Mucosa of descending colon (tissue), 3 donors: ENCODE measurements at regions not wholly inside any gene's neighbourhood (a gene's known extent, or its start where the extent isn't known, plus 50 kb on each side); places are given as distances from the start of the nearest gene placed in this dataset.
A peak's percentile ranks its signal among the peaks of the same experiment; 100 is the strongest.

Experiments
- ATAC-seq: fragments of 200-7000 bp; cut with Tn5 transposase; one replicate; pipeline ENCODE4 v1.9.1; 2020; ENCODE audit warnings: mild to moderate bottlenecking, moderate library complexity
- DNase-seq, 3 donors: peaks; one replicate each; pipeline ENCODE4 v3.0.0-alpha.2; 2020
- H3K36me3 ChIP-seq: fragments of 200-600 bp; one replicate; pipeline ENCODE4 v1.8.0; 2021; ENCODE audit warnings: low read depth, mild to moderate bottlenecking
- H3K4me1 ChIP-seq: fragments of 200-600 bp; one replicate; pipeline ENCODE4 v1.8.0; 2021; ENCODE audit warnings: low read depth, mild to moderate bottlenecking
- H3K4me3 ChIP-seq: fragments of 200-600 bp; one replicate; pipeline ENCODE4 v1.8.0; 2021; ENCODE audit warnings: mild to moderate bottlenecking
- H3K9me3 ChIP-seq: fragments of 200-600 bp; one replicate; pipeline ENCODE4 v1.8.0; 2021; ENCODE audit warnings: mild to moderate bottlenecking
- CTCF ChIP-seq: fragments of 200-600 bp; IDR thresholded peaks from one replicate; pipeline ENCODE4 v1.8.0; 2022; ENCODE audit warnings: antibody characterized with exemption, mild to moderate bottlenecking
- intact Hi-C, 2 donors: fragments of 100-400 bp; cut with DNase I in 1 of 2; cut with micrococcal nuclease in 1 of 2; formaldehyde crosslinking; loops; one replicate each; pipeline versions ENCODE4 v1.11.0 to v1.11.1; 2022; cut with DNase I, micrococcal nuclease
- donor health status: DM: no; HTN: no; CAD: no; lungs with moderate emphysema.
- donor health status: DM: no; HTN: no; CAD: no.
- donor health status: DM: no; HTN: yes; CAD: no.

GRCh38 chr11:119832202-119832935 lies 103.4 kb upstream of the NECTIN1 start:
- peaks cover 5% of the 10 kb centered on the region for H3K4me1 ChIP-seq
- intact Hi-C loops = no loop called here
- no peaks in the 10 kb centered on the region for H3K36me3 ChIP-seq
- no peak for TF ChIP-seq CTCF
- ATAC-seq = peak; percentile 96
- no peak overlapping the region for H3K4me3 ChIP-seq
- no peaks in the 10 kb centered on the region for H3K9me3 ChIP-seq
- peak; percentile 78 to 79 (median 78) for DNase-seq

GRCh38 chr11:119831011-119831410 lies 102.0 kb upstream of the NECTIN1 start:
- DNase-seq = no peak
- no peak overlapping the region for H3K4me3 ChIP-seq
- no peaks in the 10 kb centered on the region for H3K9me3 ChIP-seq
- TF ChIP-seq CTCF = no peak
- intact Hi-C loops = no loop called here
- ATAC-seq = no peak
- H3K36me3 ChIP-seq = no peaks in the 10 kb centered on the region
- H3K4me1 ChIP-seq = peaks cover 5% of the 10 kb centered on the region

- DNase-seq = no peak
- no peak for TF ChIP-seq CTCF
- intact Hi-C loops = no loop called here
- ATAC-seq = no peak
- no peaks in the 10 kb centered on the region for H3K36me3 ChIP-seq
- no peak overlapping the region for H3K4me3 ChIP-seq
- no peaks in the 10 kb centered on the region for H3K9me3 ChIP-seq
- H3K4me1 ChIP-seq = peaks cover 5% of the 10 kb centered on the region
These were observed 101.4 kb upstream of the NECTIN1 start for GRCh38 chr11:119830400-119830799.

GRCh38 chr11:119829402-119829801 lies 100.4 kb upstream of the NECTIN1 start:
- H3K36me3 ChIP-seq = no peaks in the 10 kb centered on the region
- intact Hi-C loops = no loop called here
- H3K9me3 ChIP-seq = no peaks in the 10 kb centered on the region
- peaks cover 5% of the 10 kb centered on the region for H3K4me1 ChIP-seq
- TF ChIP-seq CTCF = no peak
- ATAC-seq (no peak), DNase-seq (no peak)
- no peak overlapping the region for H3K4me3 ChIP-seq

GRCh38 chr11:119828819-119829218 lies 99.8 kb upstream of the NECTIN1 start:
- intact Hi-C loops = no loop called here
- Histone ChIP-seq H3K4me3 (no peak overlapping the region), H3K9me3 (no peaks in the 10 kb centered on the region), H3K4me1 (peaks cover 5% of the 10 kb centered on the region), H3K36me3 (no peaks in the 10 kb centered on the region)
- ATAC-seq (no peak), DNase-seq (no peak)
- no peak for TF ChIP-seq CTCF
